ENCODE measurements at regions not wholly inside any gene's neighbourhood (a gene's known extent, or its start where the extent isn't known, plus 50 kb on each side); places are given as distances from the start of the nearest gene placed in this dataset.

GRCh38 chr2:173629076-173629475 lies 274.4 kb downstream of the CDCA7 start:
- BruUV-seq (replicated peaks), result no TSS peak
- peaks cover 5% of the 10 kb centered on the region for H3K36me3 Mint-ChIP-seq (ENCODE audit: insufficient read depth, unreplicated experiment)
- H3K4me3 Mint-ChIP-seq (ENCODE audit: low read depth, unreplicated experiment), result no peak overlapping the region
- no peak for TF ChIP-seq CTCF (IDR thresholded peaks at IDR 0.05; ENCODE audit: unreplicated experiment)
- intact Hi-C loops (cut with micrococcal nuclease; ENCODE audit: unreplicated experiment), result no loop called here
- H3K9me3 Mint-ChIP-seq (ENCODE audit: low read depth, unreplicated experiment), result peaks cover 3% of the 10 kb centered on the region
- H3K4me1 Mint-ChIP-seq (ENCODE audit: low read depth, unreplicated experiment), result no peaks in the 10 kb centered on the region
- H3K27ac Mint-ChIP-seq (ENCODE audit: unreplicated experiment), result no peak overlapping the region
- no peak for DNase-seq
- no peaks in the 10 kb centered on the region for H3K27me3 Mint-ChIP-seq (ENCODE audit: unreplicated experiment)
- CTCF ChIA-PET, result no interaction called here

DNA sequence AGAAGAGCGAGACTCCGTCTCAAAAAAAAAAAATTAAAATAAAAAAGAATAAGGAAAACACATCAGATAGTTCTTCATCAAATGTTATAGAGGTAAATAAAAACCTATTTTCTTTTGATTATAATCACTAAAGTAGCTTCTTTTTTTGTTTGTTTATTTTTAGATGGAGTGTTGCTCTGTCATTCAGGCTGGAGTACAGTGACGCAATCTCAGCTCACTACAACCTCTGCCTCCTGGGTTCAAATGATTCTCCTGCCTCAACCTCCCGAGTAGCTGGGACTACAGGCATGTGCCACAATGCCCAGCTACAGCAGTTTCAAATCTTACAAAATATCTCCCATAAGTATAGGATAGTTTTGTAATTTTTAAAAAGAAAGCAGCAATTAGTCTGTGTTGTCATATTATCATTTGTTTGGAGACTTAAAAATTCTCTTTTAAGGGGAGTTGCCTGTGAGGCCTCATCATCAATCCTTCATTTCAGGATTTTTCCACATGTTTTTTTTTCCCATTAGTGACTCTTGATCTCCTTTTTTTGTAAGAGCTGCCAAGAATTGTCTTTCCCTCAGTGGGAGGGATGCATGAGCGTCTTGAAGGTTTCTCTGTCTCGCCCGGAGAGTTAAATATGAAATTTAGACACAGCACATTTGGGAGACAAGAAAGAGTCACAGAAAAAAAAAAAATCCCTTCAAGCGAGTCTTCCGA lies 275.9 kb downstream of the CDCA7 start:
- CTCF ChIA-PET, result no interaction called here
- Mint-ChIP-seq H3K27ac (ENCODE audit: unreplicated experiment) (no peak overlapping the region), H3K4me3 (ENCODE audit: low read depth, unreplicated experiment) (no peak overlapping the region), H3K36me3 (ENCODE audit: insufficient read depth, unreplicated experiment) (peaks cover 2% of the 10 kb centered on the region), H3K27me3 (ENCODE audit: unreplicated experiment) (no peaks in the 10 kb centered on the region), H3K4me1 (ENCODE audit: low read depth, unreplicated experiment) (no peaks in the 10 kb centered on the region), H3K9me3 (ENCODE audit: low read depth, unreplicated experiment) (peaks cover 3% of the 10 kb centered on the region)
- TF ChIP-seq CTCF (IDR thresholded peaks at IDR 0.05; ENCODE audit: unreplicated experiment), result no peak
- no peak for DNase-seq
- BruUV-seq (replicated peaks), result no TSS peak
- intact Hi-C loops (cut with micrococcal nuclease; ENCODE audit: unreplicated experiment), result no loop called here

DNA sequence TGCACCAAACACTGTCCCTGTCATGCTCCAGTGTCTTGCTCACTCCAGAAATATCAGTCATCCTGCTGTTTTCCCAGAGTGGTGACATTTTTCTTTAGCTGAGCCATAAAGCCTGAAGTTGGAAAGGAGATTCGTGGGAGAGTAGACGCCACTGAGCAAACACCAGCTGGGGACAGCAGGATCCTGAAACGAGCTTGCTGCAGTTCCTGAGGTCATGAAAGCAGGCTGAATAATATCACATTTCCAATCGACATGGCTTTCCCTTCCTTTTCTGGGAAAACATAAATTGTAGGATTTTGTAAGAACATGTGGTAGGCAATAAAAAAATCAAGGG lies 276.4 kb downstream of the CDCA7 start:
- no peak overlapping the region for H3K27ac Mint-ChIP-seq (ENCODE audit: unreplicated experiment)
- no peaks in the 10 kb centered on the region for H3K27me3 Mint-ChIP-seq (ENCODE audit: unreplicated experiment)
- intact Hi-C loops (cut with micrococcal nuclease; ENCODE audit: unreplicated experiment), result no loop called here
- TF ChIP-seq CTCF (IDR thresholded peaks at IDR 0.05; ENCODE audit: unreplicated experiment), result no peak
- CTCF ChIA-PET, result no interaction called here
- BruUV-seq (replicated peaks), result no TSS peak
- no peaks in the 10 kb centered on the region for H3K4me1 Mint-ChIP-seq (ENCODE audit: low read depth, unreplicated experiment)
- no peak for DNase-seq
- H3K36me3 Mint-ChIP-seq (ENCODE audit: insufficient read depth, unreplicated experiment), result no peaks in the 10 kb centered on the region
- peaks cover 3% of the 10 kb centered on the region for H3K9me3 Mint-ChIP-seq (ENCODE audit: low read depth, unreplicated experiment)
- no peak overlapping the region for H3K4me3 Mint-ChIP-seq (ENCODE audit: low read depth, unreplicated experiment)

- no peak overlapping the region for H3K27ac Mint-ChIP-seq (ENCODE audit: unreplicated experiment)
- BruUV-seq (replicated peaks), result no TSS peak
- peaks cover 2% of the 10 kb centered on the region for H3K9me3 Mint-ChIP-seq (ENCODE audit: low read depth, unreplicated experiment)
- no peaks in the 10 kb centered on the region for H3K27me3 Mint-ChIP-seq (ENCODE audit: unreplicated experiment)
- H3K4me3 Mint-ChIP-seq (ENCODE audit: low read depth, unreplicated experiment), result no peak overlapping the region
- no peak for TF ChIP-seq CTCF (IDR thresholded peaks at IDR 0.05; ENCODE audit: unreplicated experiment)
- DNase-seq, result no peak
- CTCF ChIA-PET, result no interaction called here
- intact Hi-C loops (cut with micrococcal nuclease; ENCODE audit: unreplicated experiment), result no loop called here
- no peaks in the 10 kb centered on the region for H3K36me3 Mint-ChIP-seq (ENCODE audit: insufficient read depth, unreplicated experiment)
- H3K4me1 Mint-ChIP-seq (ENCODE audit: low read depth, unreplicated experiment), result no peaks in the 10 kb centered on the region
Measured at GRCh38 chr2:173644146-173644545, 289.5 kb downstream of the CDCA7 start.
